ENCODE measurements at regions not wholly inside any gene's neighbourhood (a gene's known extent, or its start where the extent isn't known, plus 50 kb on each side); places are given as distances from the start of the nearest gene placed in this dataset.
"Not testable (repeated sequence)": the region's sequence is repeated elsewhere in the genome, so short reads cannot be mapped to it uniquely, and the experiment has no call there.

- TF ChIP-seq EP300 (IDR thresholded peaks at IDR 0.05) (no peak), POLR2A (IDR thresholded peaks at IDR 0.05) (no peak), CTCF (IDR thresholded peaks at IDR 0.05) (no peak), POLR2AphosphoS5 (IDR thresholded peaks at IDR 0.05) (no peak)
- 84 to 100% (median 95%) methylated on average over 6 to 7 of the region's 7 CpGs for WGBS, 5 donors
Measured at GRCh38 chr2:121152861-121153260, 132.1 kb downstream of the TFCP2L1 start.

GRCh38 chr2:121153516-121153915 is 131.5 kb downstream of the TFCP2L1 start:
- Histone ChIP-seq H3K27ac (no peak overlapping the region), H3K4me1 (peaks cover 10 to 24% (median 13%) of the 10 kb centered on the region in 4 donors), H3K27me3 (no peaks in the 10 kb centered on the region), H3K9me3 (peaks cover 8 to 22% (median 14%) of the 10 kb centered on the region in 4 donors), H3K36me3 (no peaks in the 10 kb centered on the region), H3K4me3 (no peak overlapping the region)
- TF ChIP-seq POLR2A (IDR thresholded peaks at IDR 0.05) (no peak), CTCF (IDR thresholded peaks at IDR 0.05) (no peak), EP300 (IDR thresholded peaks at IDR 0.05) (no peak), POLR2AphosphoS5 (IDR thresholded peaks at IDR 0.05) (no peak)
- WGBS, 5 donors: 67 to 90% (median 78%) methylated on average over 6 of the region's 6 CpGs
- intact Hi-C loops (cut with DNase I; ENCODE audit: low total_unique reads): no loop called here
- DNase-seq: no peak

More at GRCh38 chr2:121152861-121153260, 132.1 kb downstream of the TFCP2L1 start:
- H3K4me3 ChIP-seq: no peak overlapping the region
- no peak for DNase-seq
- intact Hi-C loops (cut with DNase I; ENCODE audit: low total_unique reads): no loop called here
- H3K9me3 ChIP-seq: peaks cover 7 to 16% (median 11%) of the 10 kb centered on the region in 4 donors
- no peaks in the 10 kb centered on the region for H3K36me3 ChIP-seq
- H3K27me3 ChIP-seq: no peaks in the 10 kb centered on the region
- H3K27ac ChIP-seq: no peak overlapping the region
- peaks cover 10 to 24% (median 13%) of the 10 kb centered on the region in 4 donors for H3K4me1 ChIP-seq

- Histone ChIP-seq H3K9me3 (peaks cover 8 to 23% (median 14%) of the 10 kb centered on the region in 4 donors), H3K27ac (peak overlapping the region; percentile 68 to 89 (median 79)), H3K36me3 (no peaks in the 10 kb centered on the region), H3K27me3 (no peaks in the 10 kb centered on the region), H3K4me1 (peaks cover 13 to 37% (median 22%) of the 10 kb centered on the region in 4 donors), H3K4me3 (no peak overlapping the region)
- intact Hi-C loops (cut with DNase I; ENCODE audit: low total_unique reads): no loop called here
- WGBS, 5 donors: 26 to 62% (median 51%) methylated on average over 11 of the region's 11 CpGs
- TF ChIP-seq POLR2AphosphoS5 (IDR thresholded peaks at IDR 0.05): peak in 2 of 3 donors; percentile 66 to 70
- TF ChIP-seq EP300 (IDR thresholded peaks at IDR 0.05): no peak
- TF ChIP-seq POLR2A (IDR thresholded peaks at IDR 0.05): peak in 1 of 4 donors; percentile 24
- no peak for TF ChIP-seq CTCF (IDR thresholded peaks at IDR 0.05)
- DNase-seq: peak; percentile 84 to 92
Measured at GRCh38 chr2:121155502-121156056, 129.4 kb downstream of the TFCP2L1 start.

- intact Hi-C loops (cut with DNase I; ENCODE audit: low total_unique reads); H3K27ac ChIP-seq; H3K36me3 ChIP-seq; H3K27me3 ChIP-seq; DNase-seq; H3K4me3 ChIP-seq: not testable (repeated sequence)
- Histone ChIP-seq H3K4me1 (peaks cover 13 to 39% (median 16%) of the 10 kb centered on the region in 4 donors), H3K9me3 (peaks cover 8 to 23% (median 14%) of the 10 kb centered on the region in 4 donors)
- WGBS, 5 donors: 79 to 100% (median 96%) methylated on average over 1 of the region's 1 CpG
Measured at GRCh38 chr2:121157481-121157880, 127.5 kb downstream of the TFCP2L1 start.

Measured in stomach (tissue), 8 donors.